WI38 (cell line): ENCODE measurements at regions not wholly inside any gene's neighbourhood (a gene's known extent, or its start where the extent isn't known, plus 50 kb on each side); places are given as distances from the start of the nearest gene placed in this dataset.

Experiments
- H3K4me3 ChIP-seq: 2 replicates; pipeline ENCODE4 v1.5.1; 2011; ENCODE audit warnings: low read depth, mild to moderate bottlenecking, control low read depth, low read length
- CTCF ChIP-seq: IDR thresholded peaks from 2 replicates; pipeline ENCODE4 v1.5.1; 2012; ENCODE audit warnings: low read depth, mild to moderate bottlenecking, control low read depth, low read length

- no peak for TF ChIP-seq CTCF
- no peak overlapping the region for H3K4me3 ChIP-seq
These were observed 84.4 kb upstream of the RGMA start for GRCh38 chr15:93173369-93173768.

- TF ChIP-seq CTCF, result no peak
- no peak overlapping the region for H3K4me3 ChIP-seq
These were observed 82.5 kb upstream of the RGMA start for GRCh38 chr15:93171476-93171875.

- no peak for TF ChIP-seq CTCF
- no peak overlapping the region for H3K4me3 ChIP-seq
These were observed 81.3 kb upstream of the RGMA start for GRCh38 chr15:93170329-93170728.

GRCh38 chr15:93168910-93169309 lies 79.9 kb upstream of the RGMA start:
- no peak overlapping the region for H3K4me3 ChIP-seq
- no peak for TF ChIP-seq CTCF

- no peak for TF ChIP-seq CTCF
- no peak overlapping the region for H3K4me3 ChIP-seq
These were observed 78.3 kb upstream of the RGMA start for GRCh38 chr15:93167291-93167690.

- no peak overlapping the region for H3K4me3 ChIP-seq
- no peak for TF ChIP-seq CTCF
These were observed 77.7 kb upstream of the RGMA start for GRCh38 chr15:93166675-93167074.

GRCh38 chr15:93165734-93166470 lies 76.9 kb upstream of the RGMA start:
- TF ChIP-seq CTCF, result no peak

More at GRCh38 chr15:93165734-93166470, 76.9 kb upstream of the RGMA start:
- no peak overlapping the region for H3K4me3 ChIP-seq
